GM18873 (cell line): ENCODE measurements at regions not wholly inside any gene's neighbourhood (a gene's known extent, or its start where the extent isn't known, plus 50 kb on each side); places are given as distances from the start of the nearest gene placed in this dataset.
"Not testable (repeated sequence)": the region's sequence is repeated elsewhere in the genome, so short reads cannot be mapped to it uniquely, and the experiment has no call there.

Experiments used
- ATAC-seq: cut with Tn5 transposase; IDR thresholded peaks from one replicate; pipeline ENCODE4 v1.9.1; 2021; ENCODE audit warnings: mild to moderate bottlenecking, moderate library complexity, moderate number of reproducible peaks; ENCODE audit not compliant: unreplicated experiment, low FRiP score

GRCh38 chr1:213452501-213452900, 401.5 kb downstream of the RPS6KC1 start:
- ATAC-seq = no peak

DNA sequence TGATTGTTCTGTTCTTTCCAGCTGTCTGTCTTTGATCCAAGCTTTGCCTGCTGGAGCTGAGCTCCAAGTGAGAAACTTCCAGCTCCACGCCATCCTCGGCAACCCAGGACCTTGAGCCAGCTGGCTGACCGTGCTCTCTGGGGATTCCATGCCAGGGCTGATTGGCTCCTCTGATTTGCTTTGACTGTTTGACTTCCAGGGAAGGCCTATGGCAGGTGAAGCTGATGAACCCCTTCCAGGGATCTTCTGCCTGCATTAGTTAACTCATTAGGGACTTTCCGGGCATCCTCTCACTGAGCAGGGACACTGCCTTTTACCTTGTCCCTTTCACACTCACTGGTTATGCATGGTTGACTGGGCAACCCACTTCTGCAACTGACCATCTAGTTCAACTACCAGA, 406.1 kb downstream of the RPS6KC1 start:
- no peak for ATAC-seq

GRCh38 chr1:213457733-213458132, 406.7 kb downstream of the RPS6KC1 start:
- no peak for ATAC-seq

DNA sequence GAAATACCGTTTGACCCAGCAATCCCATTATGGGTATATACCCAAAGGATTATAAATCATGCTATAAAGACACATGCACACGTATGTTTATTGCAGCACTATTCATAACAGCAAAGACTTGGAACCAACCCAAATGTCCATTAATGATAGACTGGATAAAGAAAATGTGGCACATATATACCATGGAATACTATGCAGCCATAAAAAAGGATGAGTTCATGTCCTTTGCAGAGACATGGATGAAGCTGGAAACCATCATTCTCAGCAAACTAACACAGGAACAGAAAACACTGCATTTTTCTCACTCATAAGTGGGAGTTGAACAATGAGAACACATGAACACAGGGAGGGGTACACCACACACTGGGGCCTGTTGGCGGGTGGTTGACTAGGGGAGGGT, 411.3 kb downstream of the RPS6KC1 start:
- not testable (repeated sequence) for ATAC-seq

DNA sequence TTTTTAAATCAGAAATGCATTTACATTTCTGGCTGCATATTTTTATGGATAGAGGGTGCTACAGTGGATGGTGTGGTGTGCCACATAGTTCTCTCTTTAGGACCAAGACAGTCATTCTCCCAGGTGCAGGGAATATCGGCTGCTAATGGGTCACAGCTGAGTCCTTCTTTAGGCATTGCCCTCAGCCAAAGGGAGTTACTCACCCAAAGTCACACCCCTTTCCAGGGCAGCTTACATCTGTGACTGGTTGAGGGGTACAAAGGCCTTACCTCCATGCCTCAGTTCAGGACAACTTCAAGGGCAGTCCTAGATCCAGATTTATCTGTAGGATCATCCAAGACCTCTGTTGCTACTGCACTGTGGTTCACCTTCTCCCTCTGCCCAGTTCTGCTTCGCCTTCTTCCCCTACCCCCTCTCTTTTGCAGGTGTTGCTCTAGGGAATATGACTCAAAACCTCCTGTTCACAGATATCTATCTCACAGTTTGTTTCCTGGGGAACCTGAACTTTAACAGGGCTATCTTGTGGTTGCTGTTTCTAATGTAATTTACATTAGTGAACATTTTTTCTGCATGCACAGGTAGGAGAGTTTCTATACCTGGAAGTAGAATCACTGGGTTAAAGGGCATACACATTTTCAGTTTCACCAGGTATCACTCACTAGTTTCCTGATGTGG, 413.9 kb downstream of the RPS6KC1 start:
- no peak for ATAC-seq

DNA sequence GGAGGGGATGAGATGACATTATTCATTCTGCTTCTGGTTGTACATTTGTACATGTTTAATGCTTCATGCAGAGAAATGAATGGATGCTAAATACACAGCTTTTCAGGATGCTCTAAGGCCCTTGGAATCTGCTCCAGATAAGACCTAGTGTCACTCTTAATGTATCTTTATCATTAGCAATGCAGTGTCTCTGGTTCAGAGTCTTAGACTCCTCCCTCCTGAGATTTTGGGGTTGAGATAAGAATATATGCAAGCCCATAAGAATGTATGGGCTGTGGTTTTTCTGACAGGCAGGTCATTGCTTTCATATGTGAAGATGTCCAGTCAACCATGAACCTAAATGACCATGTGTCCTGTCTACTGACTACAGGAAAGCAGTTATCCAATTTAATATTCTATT, 415.5 kb downstream of the RPS6KC1 start:
- no peak for ATAC-seq

- no peak for ATAC-seq
These were observed 423.0 kb downstream of the RPS6KC1 start for GRCh38 chr1:213474054-213474453.

GRCh38 chr1:213481395-213481794, 430.4 kb downstream of the RPS6KC1 start:
- no peak for ATAC-seq

- no peak for ATAC-seq
These were observed 433.3 kb downstream of the RPS6KC1 start for GRCh38 chr1:213484333-213484732.

DNA sequence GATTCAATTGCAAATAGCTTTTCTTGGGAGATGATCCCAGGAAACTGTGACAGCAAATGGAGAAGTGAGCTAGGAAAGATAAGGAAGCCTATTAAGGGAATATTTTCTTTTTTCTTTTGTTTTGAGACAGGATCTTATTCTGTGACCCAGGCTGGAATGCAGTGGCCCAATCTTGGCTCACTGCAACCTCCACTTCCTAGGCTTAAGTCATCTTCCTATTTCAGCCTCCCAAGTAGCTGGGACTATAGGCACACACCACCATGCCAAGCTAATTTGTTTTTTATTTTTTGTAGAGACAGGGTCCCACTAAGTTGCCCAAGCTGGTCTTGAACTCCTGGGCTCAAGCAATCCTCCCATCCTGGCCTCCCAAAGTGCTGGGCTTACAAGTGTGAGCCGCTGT, 433.7 kb downstream of the RPS6KC1 start:
- no peak for ATAC-seq

GRCh38 chr1:213486488-213486887, 435.4 kb downstream of the RPS6KC1 start:
- no peak for ATAC-seq

GRCh38 chr1:213491468-213491867, 440.4 kb downstream of the RPS6KC1 start:
- ATAC-seq = no peak

GRCh38 chr1:213492161-213493041, 441.4 kb downstream of the RPS6KC1 start:
- no peak for ATAC-seq

DNA sequence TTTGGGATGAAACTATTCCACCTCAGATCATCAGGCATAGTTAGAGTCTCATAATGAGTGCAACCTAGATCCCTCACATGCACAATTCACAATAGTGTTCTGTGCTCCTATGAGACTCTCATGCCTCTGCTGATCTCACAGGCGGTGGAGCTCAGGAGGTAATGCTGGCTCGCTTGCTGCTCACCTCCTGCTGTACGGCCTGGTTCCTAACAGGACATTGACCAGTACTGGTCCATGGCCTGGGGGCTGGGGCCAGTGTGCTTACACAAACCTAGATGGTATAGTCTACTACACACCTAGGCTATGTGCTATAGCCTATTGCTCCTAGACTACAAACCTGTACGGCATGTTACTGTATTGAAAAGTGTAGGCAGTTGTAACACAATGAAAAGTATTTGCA, 448.4 kb downstream of the RPS6KC1 start:
- ATAC-seq = no peak

DNA sequence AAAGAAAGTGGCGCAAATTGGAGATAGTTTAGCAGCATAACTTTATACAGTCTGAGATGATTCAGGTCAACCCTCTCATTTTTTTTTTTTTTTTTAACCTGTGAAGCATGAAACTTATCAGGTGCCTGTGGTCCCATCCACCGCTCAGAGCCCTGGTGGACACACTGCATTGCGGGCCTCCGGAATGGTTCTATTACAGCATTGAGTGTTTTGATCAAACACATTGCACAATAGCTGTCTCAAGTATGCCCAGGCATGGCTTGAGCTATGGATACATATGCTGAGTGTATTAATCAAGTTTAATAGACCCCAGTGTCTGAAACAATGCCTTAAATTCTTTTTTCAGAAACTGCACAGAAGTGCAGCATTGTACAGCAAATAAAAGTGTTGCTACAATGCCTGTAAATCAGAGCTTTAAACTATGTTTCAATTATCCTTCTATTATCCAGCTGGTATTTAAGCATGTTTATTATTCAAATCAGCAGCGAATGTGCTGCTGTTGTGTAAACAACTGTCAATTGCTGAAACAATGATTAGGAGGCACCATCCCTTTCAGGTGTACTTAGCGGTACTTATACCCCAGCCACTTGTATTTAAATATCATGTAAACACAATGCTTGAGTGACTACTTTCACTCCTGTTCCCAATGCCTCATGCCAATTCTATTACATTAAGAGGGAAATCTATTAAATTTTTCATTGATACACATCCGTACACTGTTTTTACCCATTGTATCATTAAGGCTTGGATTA, 456.6 kb downstream of the RPS6KC1 start:
- ATAC-seq = no peak

DNA sequence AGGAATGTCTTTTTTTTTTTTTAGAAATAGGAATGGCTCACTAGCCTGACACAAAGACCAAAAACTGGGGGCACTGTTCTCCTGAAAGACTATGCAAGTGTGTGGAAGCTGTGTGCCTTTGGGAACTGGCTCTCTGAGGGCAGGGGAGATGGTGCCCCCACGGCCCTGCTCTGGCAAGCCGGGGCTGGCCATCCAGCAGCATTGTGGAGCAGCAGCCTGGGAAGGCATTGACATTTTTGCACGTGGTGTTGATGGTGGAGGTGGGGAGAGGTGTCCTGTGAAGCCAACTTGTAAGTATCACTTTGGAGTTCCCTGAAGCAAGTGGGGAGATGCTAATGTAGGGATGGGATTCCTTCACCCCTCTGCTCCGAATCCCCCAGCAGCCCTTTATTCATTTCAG, 460.1 kb downstream of the RPS6KC1 start:
- ATAC-seq = no peak

- ATAC-seq = no peak
These were observed 461.3 kb downstream of the RPS6KC1 start for GRCh38 chr1:213512316-213512715.

- ATAC-seq = no peak
These were observed 462.0 kb downstream of the RPS6KC1 start for GRCh38 chr1:213513006-213513405.

GRCh38 chr1:213514408-213515179, 463.6 kb downstream of the RPS6KC1 start:
- not testable (repeated sequence) for ATAC-seq

DNA sequence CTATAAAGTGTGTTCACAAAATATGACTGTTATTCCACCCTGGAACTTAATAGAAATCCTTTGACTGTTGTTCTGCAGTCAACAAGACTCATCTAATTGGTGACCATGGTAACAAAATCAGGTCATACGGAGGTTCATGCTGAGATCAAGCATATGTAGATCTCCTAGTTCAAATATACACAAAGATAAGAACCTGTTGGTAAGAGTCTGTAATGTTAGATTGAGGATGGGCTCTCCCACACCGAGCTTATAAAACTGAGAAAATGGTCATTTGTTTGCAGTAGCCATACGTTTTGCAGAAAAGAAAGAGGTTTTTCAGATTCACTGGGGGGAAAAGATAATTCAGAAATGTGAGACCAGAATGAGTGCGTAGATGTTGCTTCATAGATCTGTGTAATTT, 468.1 kb downstream of the RPS6KC1 start:
- no peak for ATAC-seq
